Gastrocnemius medialis (tissue), 4 donors: ENCODE measurements at regions not wholly inside any gene's neighbourhood (a gene's known extent, or its start where the extent isn't known, plus 50 kb on each side); places are given as distances from the start of the nearest gene placed in this dataset.

ENCODE experiments used
- CTCF ChIP-seq, 5 experiments: fragments of 450-650 bp in 3 of 5; fragments of 200-600 bp in 2 of 5; sonication (generic) in 2 of 5; IDR thresholded peaks in 4 of 5; conservative IDR thresholded peaks in 1 of 5; 1 replicate in 4 of 5; 2 replicates in 1 of 5; pipeline ENCODE4 v1.5.1; 2016 to 2019; ENCODE audit warnings: antibody characterized with exemption in 5 of 5, mild to moderate bottlenecking in 3 of 5, moderate library complexity in 3 of 5
- POLR2A ChIP-seq, 2 donors: fragments of 450-650 bp; IDR thresholded peaks; one replicate each; pipeline ENCODE4 v1.6.1; 2017; ENCODE audit warnings: antibody characterized with exemption in 2 of 2, mild to moderate bottlenecking in 2 of 2, moderate library complexity in 2 of 2

DNA sequence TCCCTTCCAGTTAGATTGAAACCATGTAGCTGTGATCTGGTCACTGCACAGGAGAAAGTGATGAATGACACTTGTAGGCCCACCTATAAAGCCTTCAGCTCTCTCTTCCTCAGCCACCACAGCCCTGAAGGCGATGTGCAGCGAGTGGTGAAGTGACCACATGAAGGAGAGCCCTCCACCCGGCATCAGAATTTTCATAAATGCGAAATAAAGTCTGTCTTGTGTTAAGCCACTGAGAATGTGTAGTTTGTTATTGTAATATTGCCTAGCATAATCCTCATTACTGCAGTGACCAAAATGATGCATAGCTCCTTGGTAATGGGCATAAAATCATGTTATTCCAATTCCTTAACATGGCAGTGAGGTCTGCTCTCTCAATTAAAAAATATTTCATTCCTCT, 122.1 kb upstream of the LYPLAL1 start:
- TF ChIP-seq CTCF (IDR thresholded peaks at IDR 0.05 in 4 of 5, conservative IDR thresholded peaks at IDR 0.05 in 1 of 5) (no peak), POLR2A (IDR thresholded peaks at IDR 0.05) (no peak)
